ENCODE measurements at regions not wholly inside any gene's neighbourhood (a gene's known extent, or its start where the extent isn't known, plus 50 kb on each side); places are given as distances from the start of the nearest gene placed in this dataset.

- Histone ChIP-seq H3K27me3 (no peaks in the 10 kb centered on the region), H3K4me3 (no peak overlapping the region), H3K4me1 (no peaks in the 10 kb centered on the region), H3K27ac (no peak overlapping the region), H3K9me3 (no peaks in the 10 kb centered on the region), H3K36me3 (replicated peaks in 1 of 2; ENCODE audit: insufficient read depth in 1 of 2, low read depth in 2 of 2) (no peaks in the 10 kb centered on the region)
- DNase-seq: no peak
- no peak for ATAC-seq
- TF ChIP-seq POLR2A (IDR thresholded peaks at IDR 0.05) (no peak), CTCF (IDR thresholded peaks at IDR 0.05) (no peak)
- 86 to 100% methylated on average over 1 of the region's 1 CpG for WGBS, 2 donors
- intact Hi-C loops (cut with DNase I): no loop called here
Measured at GRCh38 chr4:171715973-171716372, 97.2 kb upstream of the GALNTL6 start.

- no peak overlapping the region for H3K4me3 ChIP-seq
- no peaks in the 10 kb centered on the region for H3K4me1 ChIP-seq
- intact Hi-C loops (cut with DNase I): no loop called here
- no peak overlapping the region for H3K27ac ChIP-seq
- TF ChIP-seq POLR2A (IDR thresholded peaks at IDR 0.05): no peak
- TF ChIP-seq CTCF (IDR thresholded peaks at IDR 0.05): no peak
- WGBS, 2 donors: 70 to 98% methylated on average over 3 to 5 of the region's 5 CpGs
- DNase-seq (no peak), ATAC-seq (no peak)
- no peaks in the 10 kb centered on the region for H3K27me3 ChIP-seq
- H3K36me3 ChIP-seq (replicated peaks in 1 of 2; ENCODE audit: insufficient read depth in 1 of 2, low read depth in 2 of 2): no peaks in the 10 kb centered on the region
- no peaks in the 10 kb centered on the region for H3K9me3 ChIP-seq
Measured at GRCh38 chr4:171714791-171715454, 98.3 kb upstream of the GALNTL6 start.

GRCh38 chr4:171710743-171711142, 102.5 kb upstream of the GALNTL6 start:
- Histone ChIP-seq H3K27me3 (no peaks in the 10 kb centered on the region), H3K4me1 (no peaks in the 10 kb centered on the region), H3K4me3 (no peak overlapping the region), H3K9me3 (no peaks in the 10 kb centered on the region), H3K27ac (no peak overlapping the region), H3K36me3 (replicated peaks in 1 of 2; ENCODE audit: insufficient read depth in 1 of 2, low read depth in 2 of 2) (no peaks in the 10 kb centered on the region)
- intact Hi-C loops (cut with DNase I): no loop called here
- no peak for ATAC-seq
- 22 to 28% methylated on average over 1 of the region's 1 CpG for WGBS, 2 donors
- no peak for DNase-seq
- TF ChIP-seq CTCF (IDR thresholded peaks at IDR 0.05): no peak
- TF ChIP-seq POLR2A (IDR thresholded peaks at IDR 0.05): no peak

- 48 to 57% methylated on average over 4 of the region's 4 CpGs for WGBS, 2 donors
- TF ChIP-seq POLR2A (IDR thresholded peaks at IDR 0.05) (no peak), CTCF (IDR thresholded peaks at IDR 0.05) (no peak)
- H3K27ac ChIP-seq: no peak overlapping the region
- no peaks in the 10 kb centered on the region for H3K4me1 ChIP-seq
- no peak overlapping the region for H3K4me3 ChIP-seq
- intact Hi-C loops (cut with DNase I): no loop called here
- H3K27me3 ChIP-seq: no peaks in the 10 kb centered on the region
- H3K9me3 ChIP-seq: no peaks in the 10 kb centered on the region
- ATAC-seq (no peak), DNase-seq (no peak)
- no peaks in the 10 kb centered on the region for H3K36me3 ChIP-seq (replicated peaks in 1 of 2; ENCODE audit: insufficient read depth in 1 of 2, low read depth in 2 of 2)
Measured at GRCh38 chr4:171676555-171677215, 136.5 kb upstream of the GALNTL6 start.

- DNase-seq (no peak), ATAC-seq (no peak)
- intact Hi-C loops (cut with DNase I): no loop called here
- no peaks in the 10 kb centered on the region for H3K36me3 ChIP-seq (replicated peaks in 1 of 2; ENCODE audit: insufficient read depth in 1 of 2, low read depth in 2 of 2)
- H3K4me3 ChIP-seq: no peak overlapping the region
- 73 to 94% methylated on average over 8 to 11 of the region's 11 CpGs for WGBS, 2 donors
- H3K27ac ChIP-seq: no peak overlapping the region
- TF ChIP-seq CTCF (IDR thresholded peaks at IDR 0.05) (no peak), POLR2A (IDR thresholded peaks at IDR 0.05) (no peak)
- H3K9me3 ChIP-seq: no peaks in the 10 kb centered on the region
- H3K27me3 ChIP-seq: no peaks in the 10 kb centered on the region
- no peaks in the 10 kb centered on the region for H3K4me1 ChIP-seq
Measured at GRCh38 chr4:171674781-171675180, 138.4 kb upstream of the GALNTL6 start.

Data from body of pancreas (tissue), 4 donors.